Pancreas (tissue), 10 donors: ENCODE measurements at regions not wholly inside any gene's neighbourhood (a gene's known extent, or its start where the extent isn't known, plus 50 kb on each side); places are given as distances from the start of the nearest gene placed in this dataset.

ENCODE experiments used
- ATAC-seq, 4 donors: fragments of 200-7000 bp; cut with Tn5 transposase; one replicate each; pipeline versions ENCODE4 v1.8.0 to v1.9.1; 2020; ENCODE audit warnings: mild to moderate bottlenecking in 4 of 4, moderate library complexity in 4 of 4
- DNase-seq, 6 donors: peaks; one replicate each; pipeline ENCODE4 v3.0.0-alpha.2; 2020
- FAIRE-seq: peaks from 2 replicates; lab custom pipeline; 2012; peaks lifted over from hg19 to GRCh38; lab: Jason Lieb, UNC
- H3K27ac ChIP-seq, 4 donors: fragments of 200-600 bp; sonication (generic); 1 replicate in 3 of 4; 2 replicates in 1 of 4; pipeline versions ENCODE4 v1.5.0 to v1.8.0; 2020
- H3K27me3 ChIP-seq, 4 donors: fragments of 200-600 bp; one replicate each; pipeline ENCODE4 v1.8.0; 2021
- H3K36me3 ChIP-seq, 3 donors: fragments of 200-600 bp; sonication (generic) in 1 of 3; one replicate each; pipeline versions ENCODE4 v1.5.0 to v1.8.0; 2020 to 2021
- H3K4me1 ChIP-seq, 3 donors: fragments of 200-600 bp; one replicate each; pipeline ENCODE4 v1.8.0; 2021
- H3K4me3 ChIP-seq, 4 donors: fragments of 200-600 bp; sonication (generic) in 2 of 4; one replicate each; pipeline versions ENCODE4 v1.5.0 to v1.8.0; 2020 to 2021
- H3K9me3 ChIP-seq, 4 donors: fragments of 200-600 bp; one replicate each; pipeline ENCODE4 v1.8.0; 2021
- WGBS, 2 donors: extraction: QIAGEN DNeasy Blood & Tissue Kit; methylation state at CpG; one replicate each; pipeline ENCODE4 v1.1.7; 2013; 5-methylcytosine and 5-hydroxymethylcytosine counted together
- intact Hi-C, 3 donors: fragments of 100-400 bp; cut with DNase I; formaldehyde crosslinking; loops; one replicate each; pipeline versions ENCODE4 v1.11.1 to v1.14.2; 2022
- TF ChIP-seq, protein P1 (sequence below), 4 donors: fragments of 200-600 bp; sonication (generic) in 3 of 4; IDR thresholded peaks; one replicate each; pipeline versions ENCODE4 v1.5.0 to v1.8.0; 2021; ENCODE audit warnings: antibody characterized with exemption in 4 of 4
- donor health status: healthy with polysubstance abuse.
- donor health status: DM: no; HTN: no; CAD: no; lungs with moderate emphysema.
- donor health status: DM: no; HTN: no; CAD: no.
- donor health status: control.
- donor health status: control.
- donor health status: Bipolar disorder and iron deficiency.
- donor health status: DM: yes; HTN: yes; CAD: no.
- donor health status: DM: no; HTN: no; CAD: no.
- donor health status: DM: no; HTN: no; CAD: no.
- donor health status: DM: yes; HTN: yes; CAD: no.

DNA sequence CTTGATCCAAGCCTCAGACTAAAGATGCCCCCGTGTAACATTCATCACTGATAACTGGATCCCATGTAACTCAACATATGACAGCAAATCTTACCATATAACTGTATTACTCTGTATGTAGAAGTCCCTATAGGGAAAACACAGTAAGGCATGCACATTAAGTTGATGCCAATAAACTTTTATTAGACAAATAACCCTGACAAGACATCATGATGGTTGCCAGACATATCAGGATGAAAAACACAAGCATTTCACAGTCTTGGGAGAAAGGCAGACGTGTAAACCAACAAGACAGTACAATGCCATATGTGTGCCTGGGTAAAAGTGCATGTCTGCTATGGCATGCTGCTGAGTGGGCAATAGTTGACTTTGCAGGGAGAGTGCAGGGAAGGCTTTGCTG is 142.2 kb downstream of the HERPUD2 start:
- no peaks in the 10 kb centered on the region for H3K36me3 ChIP-seq
- DNase-seq = no peak
- 65 to 66% methylated on average over 2 of the region's 2 CpGs for WGBS, 2 donors
- H3K27ac ChIP-seq = no peak overlapping the region
- intact Hi-C loops = no loop called here
- no peaks in the 10 kb centered on the region for H3K27me3 ChIP-seq
- H3K4me3 ChIP-seq = no peak overlapping the region
- TF ChIP-seq, protein P1, sequence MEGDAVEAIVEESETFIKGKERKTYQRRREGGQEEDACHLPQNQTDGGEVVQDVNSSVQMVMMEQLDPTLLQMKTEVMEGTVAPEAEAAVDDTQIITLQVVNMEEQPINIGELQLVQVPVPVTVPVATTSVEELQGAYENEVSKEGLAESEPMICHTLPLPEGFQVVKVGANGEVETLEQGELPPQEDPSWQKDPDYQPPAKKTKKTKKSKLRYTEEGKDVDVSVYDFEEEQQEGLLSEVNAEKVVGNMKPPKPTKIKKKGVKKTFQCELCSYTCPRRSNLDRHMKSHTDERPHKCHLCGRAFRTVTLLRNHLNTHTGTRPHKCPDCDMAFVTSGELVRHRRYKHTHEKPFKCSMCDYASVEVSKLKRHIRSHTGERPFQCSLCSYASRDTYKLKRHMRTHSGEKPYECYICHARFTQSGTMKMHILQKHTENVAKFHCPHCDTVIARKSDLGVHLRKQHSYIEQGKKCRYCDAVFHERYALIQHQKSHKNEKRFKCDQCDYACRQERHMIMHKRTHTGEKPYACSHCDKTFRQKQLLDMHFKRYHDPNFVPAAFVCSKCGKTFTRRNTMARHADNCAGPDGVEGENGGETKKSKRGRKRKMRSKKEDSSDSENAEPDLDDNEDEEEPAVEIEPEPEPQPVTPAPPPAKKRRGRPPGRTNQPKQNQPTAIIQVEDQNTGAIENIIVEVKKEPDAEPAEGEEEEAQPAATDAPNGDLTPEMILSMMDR (IDR thresholded peaks at IDR 0.05) = no peak
- H3K4me1 ChIP-seq = no peaks in the 10 kb centered on the region
- ATAC-seq = no peak
- H3K9me3 ChIP-seq = no peaks in the 10 kb centered on the region
- FAIRE-seq = no peak

DNA sequence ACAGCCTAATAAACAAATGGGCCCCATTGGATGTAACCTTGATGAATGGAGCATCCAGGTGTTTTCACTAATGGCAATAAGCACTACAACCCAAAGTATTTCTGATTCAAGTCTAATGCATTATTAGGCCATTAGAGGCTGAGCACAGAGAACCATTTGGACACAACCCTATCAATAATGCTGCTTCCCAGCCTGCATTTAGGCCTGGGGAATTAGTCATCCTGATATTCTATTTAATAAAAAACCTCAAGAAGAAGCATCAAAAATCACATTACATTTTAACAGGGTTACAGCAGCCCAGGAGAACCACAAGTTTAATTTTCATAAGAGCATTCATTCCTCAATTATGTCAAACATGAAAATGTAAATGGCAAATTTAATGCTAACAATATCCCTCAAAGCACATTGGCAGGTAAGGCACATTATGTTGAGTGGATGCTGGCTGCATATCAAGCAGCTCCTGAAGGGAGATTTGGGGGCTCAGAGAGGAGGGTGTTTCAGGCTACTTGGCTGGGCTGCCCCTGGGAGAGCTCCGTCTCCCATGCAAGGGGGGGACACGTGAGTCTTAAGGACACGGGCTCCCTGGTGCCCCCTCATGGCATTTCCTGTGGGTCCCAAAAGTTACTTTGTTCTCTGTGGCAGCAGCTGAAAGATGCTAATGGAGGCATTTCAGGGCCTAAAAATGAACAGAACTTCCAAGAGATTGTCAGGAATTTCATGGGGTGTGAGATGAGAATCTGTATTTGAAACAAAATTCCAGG is 143.4 kb downstream of the HERPUD2 start:
- DNase-seq (no peak), FAIRE-seq (no peak), ATAC-seq (no peak)
- intact Hi-C loops = no loop called here
- no peaks in the 10 kb centered on the region for H3K4me1 ChIP-seq
- H3K36me3 ChIP-seq = no peaks in the 10 kb centered on the region
- H3K4me3 ChIP-seq = no peak overlapping the region
- no peaks in the 10 kb centered on the region for H3K27me3 ChIP-seq
- 20 to 32% methylated on average over 3 of the region's 3 CpGs for WGBS, 2 donors
- TF ChIP-seq, protein P1 (IDR thresholded peaks at IDR 0.05) = no peak
- H3K27ac ChIP-seq = no peak overlapping the region
- H3K9me3 ChIP-seq = no peaks in the 10 kb centered on the region

DNA sequence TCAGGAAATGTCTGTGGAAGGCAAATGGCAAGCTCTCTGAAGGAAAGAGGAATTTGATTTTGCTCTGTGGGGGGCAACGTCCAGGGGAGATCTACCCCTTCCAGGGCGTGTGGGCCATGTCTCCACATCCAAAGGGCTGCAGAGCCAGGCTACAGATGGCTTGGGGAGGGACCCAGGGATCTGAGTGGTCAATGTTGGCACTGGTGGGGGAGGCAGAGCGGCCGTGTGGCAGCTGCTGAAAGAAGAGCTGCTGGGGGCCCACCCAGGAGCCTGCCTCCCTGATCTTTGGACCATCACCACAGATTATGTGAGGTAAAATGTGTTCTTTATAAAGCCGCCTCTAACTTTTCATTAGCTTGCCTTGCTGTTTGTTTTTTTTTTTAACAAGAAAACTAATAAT is 144.1 kb downstream of the HERPUD2 start:
- DNase-seq = no peak
- H3K27ac ChIP-seq = no peak overlapping the region
- H3K36me3 ChIP-seq = no peaks in the 10 kb centered on the region
- H3K4me1 ChIP-seq = no peaks in the 10 kb centered on the region
- no peak overlapping the region for H3K4me3 ChIP-seq
- TF ChIP-seq, protein P1 (IDR thresholded peaks at IDR 0.05) = no peak
- no peaks in the 10 kb centered on the region for H3K9me3 ChIP-seq
- H3K27me3 ChIP-seq = no peaks in the 10 kb centered on the region
- intact Hi-C loops = no loop called here
- no peak for FAIRE-seq
- no peak for ATAC-seq
- 61 to 71% methylated on average over 5 of the region's 5 CpGs for WGBS, 2 donors

DNA sequence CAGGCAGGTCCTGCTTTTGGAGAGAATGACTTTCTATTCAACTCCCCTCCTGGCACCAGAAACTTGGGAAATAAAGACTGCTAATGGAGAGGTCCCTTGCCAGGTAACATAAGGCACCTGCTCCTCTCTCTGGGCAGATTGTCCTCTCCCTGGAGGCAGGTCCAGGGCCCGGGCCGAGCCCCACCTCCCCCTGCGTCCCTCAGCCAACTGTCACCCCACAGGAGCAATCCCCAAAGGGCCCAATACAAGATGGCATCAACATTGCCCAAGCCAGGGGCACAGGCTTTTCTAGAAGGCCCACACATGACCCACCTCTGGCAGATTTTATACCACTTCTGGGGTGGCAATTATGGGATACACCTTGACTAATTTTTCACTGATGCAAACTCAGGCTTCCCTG is 145.2 kb downstream of the HERPUD2 start:
- Histone ChIP-seq H3K4me3 (no peak overlapping the region), H3K9me3 (no peaks in the 10 kb centered on the region), H3K27me3 (no peaks in the 10 kb centered on the region), H3K4me1 (no peaks in the 10 kb centered on the region), H3K36me3 (no peaks in the 10 kb centered on the region), H3K27ac (no peak overlapping the region)
- TF ChIP-seq, protein P1 (IDR thresholded peaks at IDR 0.05) = no peak
- intact Hi-C loops = loop anchor here in 1 of 3 donors (10.0 kb wide), 1 partner anchor 45 kb away; no protein-coding TSS in a partner anchor
- DNase-seq = no peak
- FAIRE-seq = no peak
- WGBS, 2 donors = 66 to 75% methylated on average over 3 of the region's 3 CpGs
- no peak for ATAC-seq

DNA sequence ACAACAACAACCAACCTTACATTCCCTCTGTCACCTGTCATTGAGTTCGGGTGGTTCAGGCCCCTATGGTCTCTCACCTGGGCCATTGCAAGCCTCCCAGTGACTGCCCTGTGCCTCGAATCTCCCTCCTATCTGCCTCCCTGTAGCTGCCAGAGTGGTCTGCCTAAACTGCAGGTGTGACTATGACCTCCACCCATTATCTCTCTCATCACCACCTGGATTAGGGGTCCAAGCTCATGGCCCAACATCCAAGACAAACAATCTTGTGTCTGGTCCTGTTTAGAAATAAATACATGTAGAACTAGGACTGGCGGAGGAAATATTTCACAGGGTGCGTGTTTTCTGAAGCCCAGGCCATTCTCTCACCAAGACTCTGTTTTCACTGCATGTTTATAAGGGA is 146.6 kb downstream of the HERPUD2 start:
- TF ChIP-seq, protein P1 (IDR thresholded peaks at IDR 0.05) = no peak
- WGBS, 2 donors = 72 to 74% methylated on average over 4 of the region's 4 CpGs
- H3K4me1 ChIP-seq = no peaks in the 10 kb centered on the region
- no peaks in the 10 kb centered on the region for H3K36me3 ChIP-seq
- H3K27me3 ChIP-seq = no peaks in the 10 kb centered on the region
- H3K4me3 ChIP-seq = no peak overlapping the region
- no peak for DNase-seq
- H3K9me3 ChIP-seq = no peaks in the 10 kb centered on the region
- no peak overlapping the region for H3K27ac ChIP-seq
- FAIRE-seq = no peak
- no peak for ATAC-seq
- intact Hi-C loops = loop anchor here in 1 of 3 donors (10.0 kb wide), 1 partner anchor 47 kb away; no protein-coding TSS in a partner anchor
